ENCODE measurements at regions not wholly inside any gene's neighbourhood (a gene's known extent, or its start where the extent isn't known, plus 50 kb on each side); places are given as distances from the start of the nearest gene placed in this dataset.

DNA sequence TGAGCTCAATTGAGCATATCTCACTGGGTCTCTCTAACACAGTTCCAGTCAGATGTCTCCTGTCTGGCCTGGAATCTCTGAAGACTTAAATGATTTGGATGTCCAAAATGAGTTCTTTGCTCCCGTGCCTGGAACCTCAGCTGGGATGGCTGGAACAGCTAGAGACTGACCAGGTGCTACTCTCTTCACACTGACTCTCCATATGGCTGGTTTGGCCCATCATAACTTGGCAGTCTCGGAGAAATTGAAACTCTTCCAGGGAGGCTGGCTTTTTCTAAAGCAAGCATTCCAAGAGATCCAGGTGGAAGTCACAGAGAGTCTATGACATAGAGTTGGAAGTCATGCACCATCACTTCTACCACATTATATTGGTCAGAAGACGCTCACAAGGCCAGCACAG lies 129.6 kb upstream of the NOL4 start:
- TF ChIP-seq, protein P1, sequence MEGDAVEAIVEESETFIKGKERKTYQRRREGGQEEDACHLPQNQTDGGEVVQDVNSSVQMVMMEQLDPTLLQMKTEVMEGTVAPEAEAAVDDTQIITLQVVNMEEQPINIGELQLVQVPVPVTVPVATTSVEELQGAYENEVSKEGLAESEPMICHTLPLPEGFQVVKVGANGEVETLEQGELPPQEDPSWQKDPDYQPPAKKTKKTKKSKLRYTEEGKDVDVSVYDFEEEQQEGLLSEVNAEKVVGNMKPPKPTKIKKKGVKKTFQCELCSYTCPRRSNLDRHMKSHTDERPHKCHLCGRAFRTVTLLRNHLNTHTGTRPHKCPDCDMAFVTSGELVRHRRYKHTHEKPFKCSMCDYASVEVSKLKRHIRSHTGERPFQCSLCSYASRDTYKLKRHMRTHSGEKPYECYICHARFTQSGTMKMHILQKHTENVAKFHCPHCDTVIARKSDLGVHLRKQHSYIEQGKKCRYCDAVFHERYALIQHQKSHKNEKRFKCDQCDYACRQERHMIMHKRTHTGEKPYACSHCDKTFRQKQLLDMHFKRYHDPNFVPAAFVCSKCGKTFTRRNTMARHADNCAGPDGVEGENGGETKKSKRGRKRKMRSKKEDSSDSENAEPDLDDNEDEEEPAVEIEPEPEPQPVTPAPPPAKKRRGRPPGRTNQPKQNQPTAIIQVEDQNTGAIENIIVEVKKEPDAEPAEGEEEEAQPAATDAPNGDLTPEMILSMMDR (IDR thresholded peaks at IDR 0.05): no peak
- no peak for TF ChIP-seq POLR2AphosphoS5 (IDR thresholded peaks at IDR 0.05)
- no peak for TF ChIP-seq POLR2A (IDR thresholded peaks at IDR 0.05)

Data from breast epithelium (tissue), 3 donors.